ENCODE measurements at regions not wholly inside any gene's neighbourhood (a gene's known extent, or its start where the extent isn't known, plus 50 kb on each side); places are given as distances from the start of the nearest gene placed in this dataset.

- TF ChIP-seq, protein P1, sequence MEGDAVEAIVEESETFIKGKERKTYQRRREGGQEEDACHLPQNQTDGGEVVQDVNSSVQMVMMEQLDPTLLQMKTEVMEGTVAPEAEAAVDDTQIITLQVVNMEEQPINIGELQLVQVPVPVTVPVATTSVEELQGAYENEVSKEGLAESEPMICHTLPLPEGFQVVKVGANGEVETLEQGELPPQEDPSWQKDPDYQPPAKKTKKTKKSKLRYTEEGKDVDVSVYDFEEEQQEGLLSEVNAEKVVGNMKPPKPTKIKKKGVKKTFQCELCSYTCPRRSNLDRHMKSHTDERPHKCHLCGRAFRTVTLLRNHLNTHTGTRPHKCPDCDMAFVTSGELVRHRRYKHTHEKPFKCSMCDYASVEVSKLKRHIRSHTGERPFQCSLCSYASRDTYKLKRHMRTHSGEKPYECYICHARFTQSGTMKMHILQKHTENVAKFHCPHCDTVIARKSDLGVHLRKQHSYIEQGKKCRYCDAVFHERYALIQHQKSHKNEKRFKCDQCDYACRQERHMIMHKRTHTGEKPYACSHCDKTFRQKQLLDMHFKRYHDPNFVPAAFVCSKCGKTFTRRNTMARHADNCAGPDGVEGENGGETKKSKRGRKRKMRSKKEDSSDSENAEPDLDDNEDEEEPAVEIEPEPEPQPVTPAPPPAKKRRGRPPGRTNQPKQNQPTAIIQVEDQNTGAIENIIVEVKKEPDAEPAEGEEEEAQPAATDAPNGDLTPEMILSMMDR (IDR thresholded peaks at IDR 0.05; ENCODE audit: poor library complexity): no peak
- TF ChIP-seq EZH2 (IDR thresholded peaks at IDR 0.05; ENCODE audit: borderline replicate concordance) (no peak), EZH2phosphoT487 (IDR thresholded peaks at IDR 0.05; ENCODE audit: low read depth, severe bottlenecking, unreplicated experiment) (no peak)
Measured at GRCh38 chr3:69665026-69665737, 74.1 kb upstream of the MITF start.

Data from hepatocyte (in vitro differentiated cells).